ENCODE measurements at regions not wholly inside any gene's neighbourhood (a gene's known extent, or its start where the extent isn't known, plus 50 kb on each side); places are given as distances from the start of the nearest gene placed in this dataset.

DNA sequence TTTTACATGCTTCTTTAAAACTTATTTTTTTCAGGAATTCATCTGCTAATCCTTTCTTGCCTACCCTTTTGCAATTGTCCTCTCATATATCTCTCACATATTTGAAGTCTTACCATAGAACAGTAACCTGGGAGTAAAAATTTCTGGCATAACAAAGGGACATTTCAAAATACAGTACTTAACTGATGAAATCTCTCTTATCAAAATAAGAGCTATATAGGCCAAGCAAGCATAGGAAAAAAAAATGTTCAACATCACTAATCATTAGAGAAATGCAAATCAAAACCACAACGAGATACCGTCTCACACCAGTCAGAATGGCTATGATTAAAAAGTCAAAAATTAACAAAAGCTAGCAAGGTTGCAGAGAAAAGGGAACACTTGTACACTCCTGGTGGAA lies 2062.7 kb upstream of the CDH6 start:
- TF ChIP-seq, protein P1, sequence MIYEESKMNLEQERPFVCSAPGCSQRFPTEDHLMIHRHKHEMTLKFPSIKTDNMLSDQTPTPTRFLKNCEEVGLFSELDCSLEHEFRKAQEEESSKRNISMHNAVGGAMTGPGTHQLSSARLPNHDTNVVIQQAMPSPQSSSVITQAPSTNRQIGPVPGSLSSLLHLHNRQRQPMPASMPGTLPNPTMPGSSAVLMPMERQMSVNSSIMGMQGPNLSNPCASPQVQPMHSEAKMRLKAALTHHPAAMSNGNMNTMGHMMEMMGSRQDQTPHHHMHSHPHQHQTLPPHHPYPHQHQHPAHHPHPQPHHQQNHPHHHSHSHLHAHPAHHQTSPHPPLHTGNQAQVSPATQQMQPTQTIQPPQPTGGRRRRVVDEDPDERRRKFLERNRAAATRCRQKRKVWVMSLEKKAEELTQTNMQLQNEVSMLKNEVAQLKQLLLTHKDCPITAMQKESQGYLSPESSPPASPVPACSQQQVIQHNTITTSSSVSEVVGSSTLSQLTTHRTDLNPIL (CRISPR knock-in tag; IDR thresholded peaks at IDR 0.05; ENCODE audit: low read depth), result no peak
- TF ChIP-seq RARB (CRISPR knock-in tag; IDR thresholded peaks at IDR 0.05) (no peak), TOX (CRISPR knock-in tag; IDR thresholded peaks at IDR 0.05; ENCODE audit: borderline replicate concordance) (no peak), ESRRG (CRISPR knock-in tag; IDR thresholded peaks at IDR 0.05) (no peak), BACH2 (CRISPR knock-in tag; IDR thresholded peaks at IDR 0.05; ENCODE audit: borderline replicate concordance) (no peak), ZFP3 (CRISPR knock-in tag; IDR thresholded peaks at IDR 0.05) (no peak), ARNTL (CRISPR knock-in tag; IDR thresholded peaks at IDR 0.05; ENCODE audit: borderline replicate concordance, low read depth) (no peak), OSR1 (CRISPR knock-in tag; IDR thresholded peaks at IDR 0.05) (no peak), ZNF565 (CRISPR knock-in tag; conservative IDR thresholded peaks at IDR 0.05; ENCODE audit: low read depth) (no peak)
- TF ChIP-seq, protein P2, sequence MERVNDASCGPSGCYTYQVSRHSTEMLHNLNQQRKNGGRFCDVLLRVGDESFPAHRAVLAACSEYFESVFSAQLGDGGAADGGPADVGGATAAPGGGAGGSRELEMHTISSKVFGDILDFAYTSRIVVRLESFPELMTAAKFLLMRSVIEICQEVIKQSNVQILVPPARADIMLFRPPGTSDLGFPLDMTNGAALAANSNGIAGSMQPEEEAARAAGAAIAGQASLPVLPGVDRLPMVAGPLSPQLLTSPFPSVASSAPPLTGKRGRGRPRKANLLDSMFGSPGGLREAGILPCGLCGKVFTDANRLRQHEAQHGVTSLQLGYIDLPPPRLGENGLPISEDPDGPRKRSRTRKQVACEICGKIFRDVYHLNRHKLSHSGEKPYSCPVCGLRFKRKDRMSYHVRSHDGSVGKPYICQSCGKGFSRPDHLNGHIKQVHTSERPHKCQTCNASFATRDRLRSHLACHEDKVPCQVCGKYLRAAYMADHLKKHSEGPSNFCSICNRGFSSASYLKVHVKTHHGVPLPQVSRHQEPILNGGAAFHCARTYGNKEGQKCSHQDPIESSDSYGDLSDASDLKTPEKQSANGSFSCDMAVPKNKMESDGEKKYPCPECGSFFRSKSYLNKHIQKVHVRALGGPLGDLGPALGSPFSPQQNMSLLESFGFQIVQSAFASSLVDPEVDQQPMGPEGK (CRISPR knock-in tag; IDR thresholded peaks at IDR 0.05; ENCODE audit: borderline replicate concordance), result no peak

Measured in SK-N-SH treated with all-trans-retinoic acid at 6 μM for 48 hours (cell line).